ENCODE measurements at regions not wholly inside any gene's neighbourhood (a gene's known extent, or its start where the extent isn't known, plus 50 kb on each side); places are given as distances from the start of the nearest gene placed in this dataset.

GRCh38 chr2:146131048-146131447 is 1611.1 kb upstream of the ZEB2 start:
- no peaks in the 10 kb centered on the region for H3K36me3 ChIP-seq
- H3K9me3 ChIP-seq, result no peaks in the 10 kb centered on the region
- H3K27ac ChIP-seq, result no peak overlapping the region
- TF ChIP-seq CTCF (IDR thresholded peaks at IDR 0.05) (no peak), POLR2A (IDR thresholded peaks at IDR 0.05) (no peak)
- 42 to 67% methylated on average over 2 of the region's 2 CpGs for WGBS, 2 donors
- intact Hi-C loops (cut with DNase I), result no loop called here
- H3K4me1 ChIP-seq, result no peaks in the 10 kb centered on the region
- no peak overlapping the region for H3K4me3 ChIP-seq (replicated peaks in 1 of 3)
- no peak for DNase-seq
- H3K27me3 ChIP-seq, result no peaks in the 10 kb centered on the region

GRCh38 chr2:146130290-146130689 is 1610.4 kb upstream of the ZEB2 start:
- 82 to 96% methylated on average over 4 of the region's 4 CpGs for WGBS, 2 donors

GRCh38 chr2:146129231-146129630 is 1609.3 kb upstream of the ZEB2 start:
- Histone ChIP-seq H3K4me1 (no peaks in the 10 kb centered on the region), H3K27ac (no peak overlapping the region)

More at GRCh38 chr2:146130290-146130689, 1610.4 kb upstream of the ZEB2 start:
- Histone ChIP-seq H3K4me1 (no peaks in the 10 kb centered on the region), H3K27me3 (no peaks in the 10 kb centered on the region), H3K4me3 (replicated peaks in 1 of 3) (no peak overlapping the region), H3K27ac (no peak overlapping the region), H3K36me3 (no peaks in the 10 kb centered on the region), H3K9me3 (no peaks in the 10 kb centered on the region)
- intact Hi-C loops (cut with DNase I), result no loop called here
- DNase-seq, result no peak
- TF ChIP-seq POLR2A (IDR thresholded peaks at IDR 0.05), result no peak

GRCh38 chr2:146128216-146128615 is 1608.3 kb upstream of the ZEB2 start:
- Histone ChIP-seq H3K4me1 (no peaks in the 10 kb centered on the region), H3K4me3 (replicated peaks in 1 of 3) (no peak overlapping the region), H3K36me3 (no peaks in the 10 kb centered on the region), H3K9me3 (no peaks in the 10 kb centered on the region), H3K27ac (no peak overlapping the region), H3K27me3 (no peaks in the 10 kb centered on the region)
- WGBS, 2 donors, result 90 to 91% methylated on average over 3 of the region's 3 CpGs
- no peak for DNase-seq
- intact Hi-C loops (cut with DNase I), result no loop called here
- TF ChIP-seq CTCF (IDR thresholded peaks at IDR 0.05) (no peak), POLR2A (IDR thresholded peaks at IDR 0.05) (no peak)

More at GRCh38 chr2:146129231-146129630, 1609.3 kb upstream of the ZEB2 start:
- Histone ChIP-seq H3K36me3 (no peaks in the 10 kb centered on the region), H3K27me3 (no peaks in the 10 kb centered on the region), H3K9me3 (no peaks in the 10 kb centered on the region), H3K4me3 (replicated peaks in 1 of 3) (no peak overlapping the region)
- intact Hi-C loops (cut with DNase I), result no loop called here
- WGBS, 2 donors, result 93 to 94% methylated on average over 2 of the region's 2 CpGs
- TF ChIP-seq POLR2A (IDR thresholded peaks at IDR 0.05) (no peak), CTCF (IDR thresholded peaks at IDR 0.05) (no peak)
- DNase-seq, result no peak

GRCh38 chr2:146125551-146125950 is 1605.6 kb upstream of the ZEB2 start:
- intact Hi-C loops (cut with DNase I), result no loop called here
- DNase-seq, result no peak

More at GRCh38 chr2:146125551-146125950, 1605.6 kb upstream of the ZEB2 start:
- Histone ChIP-seq H3K27me3 (no peaks in the 10 kb centered on the region), H3K4me1 (no peaks in the 10 kb centered on the region), H3K9me3 (no peaks in the 10 kb centered on the region), H3K27ac (no peak overlapping the region), H3K4me3 (replicated peaks in 1 of 3) (no peak overlapping the region), H3K36me3 (no peaks in the 10 kb centered on the region)
- TF ChIP-seq POLR2A (IDR thresholded peaks at IDR 0.05) (no peak), CTCF (IDR thresholded peaks at IDR 0.05) (no peak)
